ENCODE measurements at regions not wholly inside any gene's neighbourhood (a gene's known extent, or its start where the extent isn't known, plus 50 kb on each side); places are given as distances from the start of the nearest gene placed in this dataset.

GRCh38 chr5:106399391-106399790 is 1271.3 kb downstream of the EFNA5 start:
- TF ChIP-seq CTCF (conservative IDR thresholded peaks at IDR 0.05 in 1 of 2, IDR thresholded peaks at IDR 0.05 in 1 of 2; ENCODE audit: extremely low read depth in 1 of 2, insufficient read depth in 1 of 2, low read depth in 1 of 2, low read length in 2 of 2), result no peak
- TF ChIP-seq EZH2 (IDR thresholded peaks at IDR 0.05; ENCODE audit: borderline replicate concordance, low read length), result no peak

All from mammary epithelial cell (primary cell).